Endothelial cell of umbilical vein (primary cell): ENCODE measurements at regions not wholly inside any gene's neighbourhood (a gene's known extent, or its start where the extent isn't known, plus 50 kb on each side); places are given as distances from the start of the nearest gene placed in this dataset.

ENCODE experiments used
- BruUV-seq: library from RNA; stranded (reverse); fragments of 400-500 nt; replicated peaks from 2 replicates; lab custom pipeline; 2021; lab: Mats Ljungman, UMichigan
- CTCF ChIA-PET: fragments of 300-600, 350-600 bp; sonication (Branson Sonifier 250); formaldehyde crosslinking; loops from one replicate; lab custom pipeline; 2021; ENCODE audit warnings: antibody characterized with exemption, inconsistent platforms; lab: Charles Lee
- POLR2A ChIA-PET: fragments of 300-600, 350-600 bp; sonication (Branson Sonifier 250); formaldehyde crosslinking; loops from one replicate; lab custom pipeline; 2021; ENCODE audit warnings: antibody characterized with exemption, inconsistent platforms; lab: Charles Lee
- DNase-seq: peaks from one replicate; pipeline ENCODE4 v3.0.0-alpha.2; 2011; ENCODE audit warnings: low read depth, low spot score
- FAIRE-seq: peaks from 2 replicates; lab custom pipeline; 2011; peaks lifted over from hg19 to GRCh38; lab: Jason Lieb, UNC
- H2AFZ ChIP-seq: 2 replicates; pipeline ENCODE4 v1.6.0; 2012; ENCODE audit warnings: low read depth, low read length, control low read depth, inconsistent platforms
- H3K27ac ChIP-seq: 2 replicates; pipeline ENCODE4 v1.5.1; 2011; ENCODE audit warnings: low read depth, mild to moderate bottlenecking, control low read depth, low read length, moderate library complexity; ENCODE audit not compliant: insufficient read depth
- H3K27me3 ChIP-seq, 2 experiments: 2 replicates each; pipeline versions ENCODE4 v1.6.0 to v1.6.1; 2011; ENCODE audit warnings: low read length in 2 of 2, mixed read lengths in 1 of 2; ENCODE audit not compliant: control insufficient read depth in 2 of 2, insufficient read depth in 2 of 2
- H3K36me3 ChIP-seq, 2 experiments: 2 replicates in 1 of 2; 3 replicates in 1 of 2; pipeline ENCODE4 v1.5.1; 2011; ENCODE audit warnings: low read length in 2 of 2, mild to moderate bottlenecking in 1 of 2, moderate library complexity in 1 of 2; ENCODE audit not compliant: control insufficient read depth in 2 of 2, insufficient read depth in 2 of 2; ENCODE audit errors: extremely low read depth in 1 of 2
- H3K4me1 ChIP-seq: 3 replicates; pipeline ENCODE4 v1.5.1; 2011; ENCODE audit warnings: mild to moderate bottlenecking, low read length; ENCODE audit not compliant: control insufficient read depth, insufficient read depth; ENCODE audit errors: extremely low read depth
- H3K4me2 ChIP-seq: 2 replicates; pipeline ENCODE4 v1.6.1; 2011; ENCODE audit warnings: low read length, control low read depth, mixed read lengths; ENCODE audit not compliant: insufficient read depth
- H3K4me3 ChIP-seq, 3 experiments: fragments of 200-600 bp in 1 of 3; sonication (generic), shearing (Covaris generic) in 1 of 3; replicated peaks in 1 of 3; 2 replicates each; pipeline ENCODE4 v1.5.1; 2011 to 2016; ENCODE audit warnings: control low read depth in 3 of 3, low read length in 3 of 3, mild to moderate bottlenecking in 2 of 3, inconsistent platforms in 1 of 3, low read depth in 1 of 3, moderate library complexity in 1 of 3; ENCODE audit not compliant: insufficient read depth in 1 of 3
- H3K79me2 ChIP-seq: 2 replicates; pipeline ENCODE4 v1.6.0; 2012; ENCODE audit warnings: low read length, inconsistent platforms; ENCODE audit not compliant: control insufficient read depth, insufficient read depth
- H3K9ac ChIP-seq: replicated peaks from 2 replicates; pipeline ENCODE3; 2011; ENCODE audit warnings: low read length, control low read depth; ENCODE audit not compliant: insufficient read depth; ENCODE audit errors: extremely low read depth
- H3K9me1 ChIP-seq: replicated peaks from 3 replicates; pipeline ENCODE4 v1.6.0; 2011; ENCODE audit warnings: mild to moderate bottlenecking, low read length; ENCODE audit not compliant: control insufficient read depth, insufficient read depth; ENCODE audit errors: extremely low read depth
- H3K9me3 ChIP-seq: replicated peaks from 2 replicates; pipeline ENCODE4 v1.5.1; 2012; ENCODE audit warnings: low read length, inconsistent platforms; ENCODE audit not compliant: control insufficient read depth, insufficient read depth
- H4K20me1 ChIP-seq: replicated peaks from 2 replicates; pipeline ENCODE3; 2011; ENCODE audit warnings: mild to moderate bottlenecking, low read length; ENCODE audit not compliant: control insufficient read depth, insufficient read depth; ENCODE audit errors: extremely low read depth
- CTCF ChIP-seq, 2 donors: IDR thresholded peaks; 1 replicate in 1 of 2; 2 replicates in 1 of 2; pipeline ENCODE4 v1.5.1; 2011; ENCODE audit warnings: low read length in 2 of 2, mild to moderate bottlenecking in 2 of 2, moderate library complexity in 2 of 2, control low read depth in 1 of 2, inconsistent platforms in 1 of 2, low read depth in 1 of 2; ENCODE audit not compliant: insufficient read depth in 1 of 2; ENCODE audit errors: extremely low read depth in 1 of 2
- EZH2 ChIP-seq: IDR thresholded peaks from 2 replicates; pipeline ENCODE4 v1.6.1; 2012; ENCODE audit warnings: borderline replicate concordance, low read depth, mild to moderate bottlenecking, moderate library complexity, low read length, inconsistent platforms; ENCODE audit not compliant: severe bottlenecking
- FOS ChIP-seq: IDR thresholded peaks from 2 replicates; pipeline ENCODE4 v1.6.1; 2011; ENCODE audit warnings: mild to moderate bottlenecking, low read length, moderate library complexity, borderline replicate concordance; ENCODE audit not compliant: insufficient read depth
- GATA2 ChIP-seq: IDR thresholded peaks from 2 replicates; pipeline ENCODE4 v1.7.0; 2011; ENCODE audit warnings: low read depth, mild to moderate bottlenecking, moderate library complexity, mixed read lengths, low read length; ENCODE audit not compliant: insufficient read length, insufficient read depth
- JUN ChIP-seq: IDR thresholded peaks from 2 replicates; pipeline ENCODE4 v1.6.1; 2011; ENCODE audit warnings: borderline replicate concordance, low read depth; ENCODE audit not compliant: insufficient read length, insufficient read depth
- MAX ChIP-seq: IDR thresholded peaks from 2 replicates; pipeline ENCODE4 v1.6.1; 2011; ENCODE audit not compliant: insufficient read depth, insufficient read length
- MYC ChIP-seq: IDR thresholded peaks from one replicate; pipeline ENCODE4 v1.6.1; 2011; ENCODE audit warnings: mild to moderate bottlenecking, low read depth, low read length
- POLR2A ChIP-seq: IDR thresholded peaks from 2 replicates; pipeline ENCODE4 v1.6.1; 2012; ENCODE audit warnings: low read depth, mild to moderate bottlenecking, control low read depth, low read length
- POLR2AphosphoS5 ChIP-seq: IDR thresholded peaks from 2 replicates; pipeline ENCODE4 v1.6.1; 2012; ENCODE audit warnings: low read depth, mild to moderate bottlenecking, control low read depth, low read length, moderate library complexity; ENCODE audit not compliant: insufficient read depth
- dilution Hi-C: fragments of 300-500 bp; cut with MboI; formaldehyde crosslinking; loops from one replicate; pipeline ENCODE4 v1.15.0; 2019; ENCODE audit warnings: low sequenced_read_pairs; ENCODE audit not compliant: extremely low pct_ligation_motif_present
- intact Hi-C: fragments of 100-400 bp; cut with micrococcal nuclease; formaldehyde crosslinking; loops from one replicate; pipeline ENCODE4 v1.10.0; 2022

GRCh38 chr15:56293495-56294292 lies 50.0 kb upstream of the RFX7 start:
- CTCF ChIA-PET = interaction anchor here (1.1 to 2.9 kb wide), 2 partner anchors 13 to 45 kb away, joined by 3 to 9 read pairs; no protein-coding TSS in a partner anchor
- no peaks in the 10 kb centered on the region for H3K4me1 ChIP-seq
- TF ChIP-seq EZH2 (no peak), POLR2A (no peak), MAX (no peak), CTCF (IDR thresholded peaks at IDR 0.05; ENCODE audit: extremely low read depth in 1 of 2, insufficient read depth in 1 of 2, low read depth in 1 of 2, low read length in 2 of 2) (no peak), GATA2 (no peak), JUN (no peak), MYC (no peak), POLR2AphosphoS5 (no peak), FOS (no peak)
- no peak overlapping the region for H3K9ac ChIP-seq
- no peaks in the 10 kb centered on the region for H3K27me3 ChIP-seq
- dilution Hi-C loops (no loop called here), intact Hi-C loops (no loop called here)
- no peaks in the 10 kb centered on the region for H3K9me3 ChIP-seq
- DNase-seq (no peak), FAIRE-seq (peak; percentile 38)
- H3K36me3 ChIP-seq = no peaks in the 10 kb centered on the region
- no peak overlapping the region for H2AFZ ChIP-seq
- no peaks in the 10 kb centered on the region for H3K79me2 ChIP-seq
- H3K4me3 ChIP-seq = no peak overlapping the region
- no peaks in the 10 kb centered on the region for H3K9me1 ChIP-seq
- no peak overlapping the region for H3K4me2 ChIP-seq
- no peak overlapping the region for H3K27ac ChIP-seq
- POLR2A ChIA-PET = no interaction called here
- BruUV-seq = no TSS peak
- no peaks in the 10 kb centered on the region for H4K20me1 ChIP-seq
